Smooth muscle cell (in vitro differentiated cells): ENCODE measurements at regions not wholly inside any gene's neighbourhood (a gene's known extent, or its start where the extent isn't known, plus 50 kb on each side); places are given as distances from the start of the nearest gene placed in this dataset.

Source experiments
- DNase-seq: peaks from one replicate; lab custom pipeline; 2025; ENCODE audit not compliant: unreplicated experiment; lab: John Stamatoyannopoulos, UW
- H2AFZ ChIP-seq: fragments of 200-600 bp; sonication (generic); 2 replicates; pipeline ENCODE4 v1.6.0; 2016; ENCODE audit warnings: antibody characterized with exemption, low read depth, mild to moderate bottlenecking
- H3F3A ChIP-seq: fragments of 200-600 bp; sonication (generic); 2 replicates; pipeline ENCODE4 v1.6.0; 2017; ENCODE audit warnings: antibody characterized with exemption, low read depth
- H3K27ac ChIP-seq: fragments of 200-600 bp; sonication (generic); 2 replicates; pipeline ENCODE4 v1.5.1; 2016; ENCODE audit warnings: low read depth, mild to moderate bottlenecking
- H3K27me3 ChIP-seq: fragments of 200-600 bp; sonication (generic); 2 replicates; pipeline ENCODE4 v1.6.1; 2016; ENCODE audit warnings: low read depth, mild to moderate bottlenecking
- H3K36me3 ChIP-seq: fragments of 200-600 bp; sonication (generic); 2 replicates; pipeline ENCODE4 v1.5.1; 2016; ENCODE audit warnings: low read depth
- H3K4me1 ChIP-seq: fragments of 200-600 bp; sonication (generic); 2 replicates; pipeline ENCODE4 v1.5.1; 2016; ENCODE audit warnings: low read depth
- H3K4me2 ChIP-seq: fragments of 200-600 bp; sonication (generic); 2 replicates; pipeline ENCODE4 v1.6.0; 2016; ENCODE audit warnings: mild to moderate bottlenecking
- H3K4me3 ChIP-seq: fragments of 200-600 bp; sonication (generic); 2 replicates; pipeline ENCODE4 v1.5.1; 2016; ENCODE audit warnings: mild to moderate bottlenecking
- H3K79me2 ChIP-seq: fragments of 200-600 bp; sonication (generic); 2 replicates; pipeline ENCODE4 v1.6.0; 2016; ENCODE audit warnings: low read depth, mild to moderate bottlenecking
- H3K9ac ChIP-seq: fragments of 200-600 bp; sonication (generic); 2 replicates; pipeline ENCODE4 v1.6.0; 2016; ENCODE audit warnings: low read depth
- H3K9me3 ChIP-seq: fragments of 200-600 bp; sonication (generic); replicated peaks from 2 replicates; pipeline ENCODE4 v1.5.1; 2016; ENCODE audit warnings: low read depth
- H4K20me1 ChIP-seq: fragments of 200-600 bp; sonication (generic); 2 replicates; pipeline ENCODE4 v1.6.0; 2016; ENCODE audit warnings: low read depth
- CTCF ChIP-seq: fragments of 200-600 bp; sonication (generic); IDR thresholded peaks from 2 replicates; pipeline ENCODE4 v1.5.1; 2017; ENCODE audit warnings: borderline replicate concordance, mild to moderate bottlenecking, antibody characterized with exemption; ENCODE audit not compliant: insufficient read depth, poor library complexity, severe bottlenecking
- WGBS: methylation state at CpG from one replicate; pipeline ENCODE4 v1.1.7; 2016; ENCODE audit warnings: low lambda C conversion rate; 5-methylcytosine and 5-hydroxymethylcytosine counted together

- no peak overlapping the region for H3K4me2 ChIP-seq
- H3K4me1 ChIP-seq = no peaks in the 10 kb centered on the region
- no peak overlapping the region for H3K27ac ChIP-seq
- no peak overlapping the region for H3K9ac ChIP-seq
- H3K9me3 ChIP-seq = no peaks in the 10 kb centered on the region
- no peak overlapping the region for H2AFZ ChIP-seq
- H3K27me3 ChIP-seq = peaks cover 3% of the 10 kb centered on the region
- WGBS = 92% methylated on average over 5 of the region's 7 CpGs
- no peaks in the 10 kb centered on the region for H3K36me3 ChIP-seq
- H3F3A ChIP-seq = no peaks in the 10 kb centered on the region
- TF ChIP-seq CTCF = no peak
- no peaks in the 10 kb centered on the region for H3K79me2 ChIP-seq
- H3K4me3 ChIP-seq = no peak overlapping the region
- no peaks in the 10 kb centered on the region for H4K20me1 ChIP-seq
- DNase-seq = no peak
Measured at GRCh38 chr15:26048669-26049068, 185.5 kb upstream of the ATP10A start.

DNA sequence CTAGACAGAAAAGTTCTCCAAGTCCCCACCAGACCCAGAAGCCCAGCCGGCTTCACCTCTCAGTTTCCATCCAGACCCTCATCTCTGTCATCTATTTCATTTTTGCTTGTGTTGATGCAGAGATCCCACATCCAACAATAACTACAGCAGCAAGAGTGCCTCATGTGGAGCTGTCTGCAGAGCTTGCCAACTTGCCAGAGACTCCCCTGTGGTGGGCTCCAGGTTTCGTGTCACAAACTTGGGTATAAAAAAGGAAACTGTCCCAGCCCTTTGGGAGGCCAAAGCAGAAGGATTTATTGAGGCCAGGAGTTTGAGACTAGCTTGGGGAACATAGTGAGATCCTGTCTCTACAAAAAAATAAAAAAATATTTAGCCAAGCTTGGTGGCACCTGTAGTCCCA, 182.4 kb upstream of the ATP10A start:
- DNase-seq = no peak
- H2AFZ ChIP-seq = no peak overlapping the region
- no peak for TF ChIP-seq CTCF
- no peaks in the 10 kb centered on the region for H3K9me3 ChIP-seq
- no peaks in the 10 kb centered on the region for H3K4me1 ChIP-seq
- H4K20me1 ChIP-seq = no peaks in the 10 kb centered on the region
- H3K27ac ChIP-seq = no peak overlapping the region
- H3K36me3 ChIP-seq = no peaks in the 10 kb centered on the region
- 96% methylated on average over 2 of the region's 2 CpGs for WGBS
- no peaks in the 10 kb centered on the region for H3K27me3 ChIP-seq
- no peak overlapping the region for H3K4me2 ChIP-seq
- no peaks in the 10 kb centered on the region for H3K79me2 ChIP-seq
- H3F3A ChIP-seq = no peaks in the 10 kb centered on the region
- no peak overlapping the region for H3K9ac ChIP-seq
- H3K4me3 ChIP-seq = no peak overlapping the region

DNA sequence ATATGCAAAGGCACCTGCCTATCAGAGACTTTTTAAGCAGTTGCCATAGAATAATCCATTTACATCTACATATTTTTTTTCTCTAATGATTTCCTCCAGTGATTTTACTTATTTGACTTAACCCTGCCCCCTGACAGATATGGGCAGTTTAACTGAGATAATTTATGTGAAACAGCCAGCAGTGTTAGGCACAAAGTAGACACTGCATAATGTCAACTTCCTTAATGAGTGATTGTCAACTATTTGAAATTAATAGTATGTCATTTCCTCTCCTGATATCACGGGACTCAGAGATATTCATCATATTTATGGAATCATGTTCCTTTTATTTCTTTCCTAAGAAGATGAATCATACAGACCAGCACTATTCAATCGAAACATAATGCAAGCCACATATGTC, 179.9 kb upstream of the ATP10A start:
- Histone ChIP-seq H3F3A (no peaks in the 10 kb centered on the region), H3K27ac (no peak overlapping the region), H3K9me3 (no peaks in the 10 kb centered on the region), H2AFZ (no peak overlapping the region), H3K4me2 (no peak overlapping the region), H3K79me2 (no peaks in the 10 kb centered on the region), H3K4me1 (no peaks in the 10 kb centered on the region), H3K36me3 (no peaks in the 10 kb centered on the region), H4K20me1 (no peaks in the 10 kb centered on the region), H3K4me3 (no peak overlapping the region), H3K27me3 (no peaks in the 10 kb centered on the region), H3K9ac (no peak overlapping the region)
- no peak for TF ChIP-seq CTCF
- 80% methylated on average over 2 of the region's 2 CpGs for WGBS
- DNase-seq = no peak

- H3K4me3 ChIP-seq = no peak overlapping the region
- H3F3A ChIP-seq = no peaks in the 10 kb centered on the region
- no peaks in the 10 kb centered on the region for H4K20me1 ChIP-seq
- DNase-seq = no peak
- no peaks in the 10 kb centered on the region for H3K4me1 ChIP-seq
- no peaks in the 10 kb centered on the region for H3K79me2 ChIP-seq
- H3K27ac ChIP-seq = no peak overlapping the region
- WGBS = 28% methylated on average over 6 of the region's 6 CpGs
- no peak overlapping the region for H3K4me2 ChIP-seq
- no peaks in the 10 kb centered on the region for H3K9me3 ChIP-seq
- no peaks in the 10 kb centered on the region for H3K36me3 ChIP-seq
- H3K27me3 ChIP-seq = no peaks in the 10 kb centered on the region
- no peak overlapping the region for H3K9ac ChIP-seq
- no peak overlapping the region for H2AFZ ChIP-seq
- no peak for TF ChIP-seq CTCF
Measured at GRCh38 chr15:26038693-26039092, 175.6 kb upstream of the ATP10A start.
